GM21576 (cell line): ENCODE measurements at regions not wholly inside any gene's neighbourhood (a gene's known extent, or its start where the extent isn't known, plus 50 kb on each side); places are given as distances from the start of the nearest gene placed in this dataset.

Experiments
- ATAC-seq: cut with Tn5 transposase; IDR thresholded peaks from one replicate; pipeline ENCODE4 v1.9.1; 2021; ENCODE audit warnings: mild to moderate bottlenecking, moderate library complexity; ENCODE audit not compliant: unreplicated experiment

- ATAC-seq = no peak
Observed at GRCh38 chr2:147482916-147483669, 361.7 kb upstream of the ACVR2A start.

- ATAC-seq = no peak
Observed at GRCh38 chr2:147482111-147482895, 362.5 kb upstream of the ACVR2A start.

- no peak for ATAC-seq
Observed at GRCh38 chr2:147479358-147479757, 365.5 kb upstream of the ACVR2A start.

GRCh38 chr2:147473075-147473474 is 371.8 kb upstream of the ACVR2A start:
- ATAC-seq = no peak

DNA sequence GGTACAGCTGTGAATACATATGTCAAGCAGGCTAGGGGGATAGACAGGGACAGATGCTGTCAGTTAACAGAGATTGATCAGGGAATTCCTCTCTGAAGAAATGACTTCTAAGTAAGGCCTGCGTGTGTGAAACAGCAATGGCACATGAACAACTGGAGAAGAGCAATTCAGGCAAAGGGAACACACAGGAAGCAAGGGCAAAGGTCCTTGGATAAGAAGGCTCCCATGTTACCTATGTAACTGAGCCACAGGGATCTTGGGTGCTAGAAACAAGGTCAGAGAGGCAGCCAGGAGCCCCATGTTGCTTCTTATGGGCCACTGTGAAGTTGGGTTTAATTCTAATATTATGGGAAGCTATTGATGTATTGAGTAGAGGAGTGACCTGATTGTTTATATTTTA is 373.7 kb upstream of the ACVR2A start:
- no peak for ATAC-seq

GRCh38 chr2:147469471-147469870 is 375.4 kb upstream of the ACVR2A start:
- ATAC-seq = no peak

DNA sequence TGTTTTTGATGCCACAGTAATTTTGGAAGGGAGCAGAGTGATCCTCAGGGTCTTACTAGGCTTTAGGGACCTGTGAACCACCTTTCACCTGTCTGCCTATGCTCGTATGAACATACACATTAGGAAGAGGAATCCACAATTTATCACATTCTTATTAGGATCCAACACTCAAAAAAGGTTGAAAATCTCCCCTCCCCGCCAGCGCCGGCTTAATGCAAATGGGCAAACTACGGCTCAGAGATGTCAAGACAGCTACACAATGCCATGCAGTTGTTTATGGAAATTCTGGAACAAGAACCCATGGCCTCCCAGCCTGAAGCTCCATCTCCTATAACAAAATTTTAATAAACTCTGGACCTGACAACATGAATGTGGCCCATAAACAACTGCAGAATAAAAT is 375.9 kb upstream of the ACVR2A start:
- no peak for ATAC-seq

- ATAC-seq = no peak
Observed at GRCh38 chr2:147468349-147468748, 376.5 kb upstream of the ACVR2A start.

DNA sequence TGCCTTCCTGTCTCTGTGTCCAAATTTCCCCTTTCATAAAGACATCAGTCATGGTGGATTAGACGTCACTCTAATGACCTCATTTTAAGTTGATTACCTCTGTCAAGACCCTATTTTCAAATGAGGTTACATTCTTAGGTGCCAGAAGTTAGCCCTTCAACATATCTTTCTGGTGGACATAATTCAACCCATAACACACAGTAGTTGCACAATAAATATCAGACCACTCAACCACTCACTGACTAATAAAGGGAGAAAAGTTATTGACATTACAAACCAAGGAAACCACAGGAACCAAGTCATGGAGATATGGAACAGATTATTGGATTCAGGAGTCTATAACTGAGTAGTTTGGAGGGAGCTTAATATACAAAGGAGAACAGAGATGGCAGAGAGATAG is 377.4 kb upstream of the ACVR2A start:
- ATAC-seq = no peak

GRCh38 chr2:147464737-147465357 is 380.0 kb upstream of the ACVR2A start:
- no peak for ATAC-seq

GRCh38 chr2:147463881-147464520 is 380.8 kb upstream of the ACVR2A start:
- peak; percentile 89 for ATAC-seq

DNA sequence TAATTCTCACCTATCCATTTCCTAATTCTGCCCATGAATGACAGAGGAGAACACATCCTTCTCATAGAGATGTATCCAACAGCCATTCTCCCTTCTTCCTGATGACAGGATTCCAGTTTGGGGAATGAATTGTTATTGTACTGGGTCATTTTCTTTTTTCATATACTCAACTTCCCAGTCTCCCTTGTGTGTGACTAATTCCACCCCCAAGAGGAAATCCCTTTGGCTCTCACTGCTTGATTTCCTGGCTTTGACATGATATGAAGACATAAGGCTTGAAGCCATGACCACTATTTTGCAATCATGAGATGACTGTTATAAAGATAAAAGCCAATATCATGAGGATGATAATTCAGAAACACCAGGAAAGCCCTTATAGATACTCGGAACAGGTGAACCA is 384.7 kb upstream of the ACVR2A start:
- ATAC-seq = no peak

- no peak for ATAC-seq
Observed at GRCh38 chr2:147456779-147457178, 388.1 kb upstream of the ACVR2A start.

DNA sequence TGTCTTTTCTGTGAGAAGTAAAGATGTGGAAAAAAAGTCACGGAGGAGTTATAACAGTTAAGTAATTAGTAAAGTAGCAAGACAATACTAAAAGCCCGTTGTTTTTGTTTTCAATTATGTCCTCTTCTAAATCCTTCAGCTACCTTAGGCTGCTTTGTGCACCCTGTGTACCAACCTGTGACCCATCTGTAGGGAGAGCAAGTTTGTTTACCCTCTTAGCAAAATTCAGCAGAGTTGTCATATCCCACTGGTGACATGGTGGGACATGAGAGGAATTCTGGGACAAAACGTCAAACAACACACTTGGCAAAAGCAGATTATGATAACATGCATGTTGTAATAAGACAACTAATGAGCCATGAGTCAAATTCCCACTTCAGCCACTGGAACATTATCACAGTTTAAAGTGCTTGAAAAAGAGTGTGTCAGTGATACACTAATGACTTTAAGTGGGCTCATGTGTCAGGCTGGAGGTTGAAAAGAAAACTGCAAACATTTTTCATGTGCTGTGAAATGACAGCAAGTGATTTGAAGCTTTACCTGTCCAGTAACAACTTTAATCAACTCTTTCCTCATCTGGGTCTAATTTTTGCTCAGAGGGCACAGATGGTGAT is 392.8 kb upstream of the ACVR2A start:
- no peak for ATAC-seq

- no peak for ATAC-seq
Observed at GRCh38 chr2:147450661-147451510, 393.9 kb upstream of the ACVR2A start.

DNA sequence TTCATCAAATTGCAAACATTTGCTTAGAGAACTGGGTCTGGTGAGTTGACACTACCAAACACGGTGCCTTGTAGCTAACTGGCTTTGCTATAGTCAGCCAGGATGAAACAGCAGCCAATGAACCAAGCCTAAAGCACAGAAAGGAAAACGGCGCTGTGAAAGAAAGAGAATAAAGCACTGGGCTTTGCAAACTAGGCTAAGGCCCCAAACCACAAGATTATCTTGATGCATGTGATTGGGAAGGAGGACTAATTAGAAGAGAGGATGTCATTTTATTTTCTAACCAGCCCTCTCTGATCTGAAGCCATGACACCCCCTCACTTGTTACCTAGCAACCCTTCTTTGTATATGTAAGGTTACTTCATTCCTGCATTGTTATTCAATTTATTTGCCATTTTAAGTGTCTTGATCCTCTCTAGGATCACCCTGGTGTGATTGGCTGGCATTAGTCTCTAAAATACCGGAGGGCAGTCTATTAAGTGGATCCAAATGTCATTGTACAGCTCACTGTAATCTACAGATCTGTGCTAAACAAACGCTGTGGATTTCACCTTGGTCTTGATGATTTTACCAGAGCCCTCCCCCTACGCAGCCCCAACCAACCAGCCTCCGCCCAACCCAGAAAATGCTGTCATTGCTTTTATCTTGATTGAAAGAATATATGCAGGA is 395.4 kb upstream of the ACVR2A start:
- ATAC-seq = no peak

GRCh38 chr2:147442816-147443215 is 402.0 kb upstream of the ACVR2A start:
- ATAC-seq = no peak

GRCh38 chr2:147441182-147441581 is 403.6 kb upstream of the ACVR2A start:
- ATAC-seq = no peak

GRCh38 chr2:147440734-147441133 is 404.1 kb upstream of the ACVR2A start:
- no peak for ATAC-seq

GRCh38 chr2:147439986-147440385 is 404.8 kb upstream of the ACVR2A start:
- ATAC-seq = no peak
